GM19099 (cell line): ENCODE measurements at regions not wholly inside any gene's neighbourhood (a gene's known extent, or its start where the extent isn't known, plus 50 kb on each side); places are given as distances from the start of the nearest gene placed in this dataset.

ENCODE experiments used
- POLR2A ChIP-seq: IDR thresholded peaks from 3 replicates; pipeline ENCODE4 v1.6.1; 2011; ENCODE audit warnings: low read depth; ENCODE audit not compliant: insufficient read length; ENCODE audit errors: extremely low read depth

GRCh38 chr2:2837746-2838547, 506.9 kb upstream of the MYT1L start:
- TF ChIP-seq POLR2A, result no peak

- no peak for TF ChIP-seq POLR2A
These were observed 505.4 kb upstream of the MYT1L start for GRCh38 chr2:2836343-2837070.

GRCh38 chr2:2834516-2835254, 503.6 kb upstream of the MYT1L start:
- TF ChIP-seq POLR2A, result no peak

- TF ChIP-seq POLR2A, result no peak
These were observed 503.0 kb upstream of the MYT1L start for GRCh38 chr2:2834105-2834504.

GRCh38 chr2:2832657-2833056, 501.6 kb upstream of the MYT1L start:
- TF ChIP-seq POLR2A, result no peak

GRCh38 chr2:2831633-2832032, 500.6 kb upstream of the MYT1L start:
- no peak for TF ChIP-seq POLR2A

- TF ChIP-seq POLR2A, result no peak
These were observed 499.5 kb upstream of the MYT1L start for GRCh38 chr2:2830576-2830975.

GRCh38 chr2:2828774-2829368, 497.8 kb upstream of the MYT1L start:
- TF ChIP-seq POLR2A, result no peak

GRCh38 chr2:2827761-2828221, 496.7 kb upstream of the MYT1L start:
- TF ChIP-seq POLR2A, result no peak

- TF ChIP-seq POLR2A, result no peak
These were observed 496.1 kb upstream of the MYT1L start for GRCh38 chr2:2827046-2827636.

GRCh38 chr2:2826621-2827020, 495.5 kb upstream of the MYT1L start:
- no peak for TF ChIP-seq POLR2A

- TF ChIP-seq POLR2A, result no peak
These were observed 495.1 kb upstream of the MYT1L start for GRCh38 chr2:2826209-2826551.

GRCh38 chr2:2825516-2826208, 494.6 kb upstream of the MYT1L start:
- TF ChIP-seq POLR2A, result no peak

GRCh38 chr2:2825062-2825461, 494.0 kb upstream of the MYT1L start:
- no peak for TF ChIP-seq POLR2A

- no peak for TF ChIP-seq POLR2A
These were observed 493.5 kb upstream of the MYT1L start for GRCh38 chr2:2824588-2824987.
